ENCODE measurements at regions not wholly inside any gene's neighbourhood (a gene's known extent, or its start where the extent isn't known, plus 50 kb on each side); places are given as distances from the start of the nearest gene placed in this dataset. TPM values are rescaled to one million over a fixed set of nuclear protein-coding genes. Genes with fewer than 3 reads are reported as not detected.

- H2AFZ ChIP-seq = no peak overlapping the region
- H3K4me3 ChIP-seq = no peak overlapping the region
- no peaks in the 10 kb centered on the region for H4K20me1 ChIP-seq (ENCODE audit: insufficient read depth)
- no peaks in the 10 kb centered on the region for H3K27me3 ChIP-seq (replicated peaks; ENCODE audit: insufficient read depth)
- H3F3A ChIP-seq (ENCODE audit: insufficient read depth) = no peaks in the 10 kb centered on the region
- no peaks in the 10 kb centered on the region for H3K9me3 ChIP-seq (ENCODE audit: low read depth)
- H3K4me2 ChIP-seq (ENCODE audit: unreplicated experiment) = no peak overlapping the region
- TF ChIP-seq EZH2 (IDR thresholded peaks at IDR 0.05; ENCODE audit: insufficient read depth, poor library complexity, severe bottlenecking) (no peak), EZH2phosphoT487 (IDR thresholded peaks at IDR 0.05; ENCODE audit: insufficient read depth, low read depth) (no peak)
- H3K9ac ChIP-seq = no peak overlapping the region
- no peak for DNase-seq
- in situ Hi-C loops (cut with MboI) = no loop called here
- H3K79me2 ChIP-seq (ENCODE audit: insufficient read depth) = no peaks in the 10 kb centered on the region
- H3K4me1 ChIP-seq (ENCODE audit: insufficient read depth) = no peaks in the 10 kb centered on the region
- WGBS, 2 experiments (ENCODE audit: low coverage in 1 of 2, low lambda C conversion rate in 2 of 2, missing lambda C conversion rate in 2 of 2) = 26 to 32% methylated on average over 7 of the region's 7 CpGs
- H3K36me3 ChIP-seq (ENCODE audit: low read depth) = no peaks in the 10 kb centered on the region
- H3K27ac ChIP-seq = no peak overlapping the region
- no peaks in the 10 kb centered on the region for H3K9me2 ChIP-seq (ENCODE audit: insufficient read depth)
Measured at GRCh38 chr1:232751393-232752140, 53.6 kb upstream of the MAP10 start.

- Histone ChIP-seq H3K79me2 (ENCODE audit: insufficient read depth) (no peaks in the 10 kb centered on the region), H3K4me1 (ENCODE audit: insufficient read depth) (no peaks in the 10 kb centered on the region), H3K4me2 (ENCODE audit: unreplicated experiment) (no peak overlapping the region), H3K36me3 (ENCODE audit: low read depth) (no peaks in the 10 kb centered on the region), H3K27me3 (replicated peaks; ENCODE audit: insufficient read depth) (no peaks in the 10 kb centered on the region), H3K9me3 (ENCODE audit: low read depth) (no peaks in the 10 kb centered on the region), H3K9me2 (ENCODE audit: insufficient read depth) (no peaks in the 10 kb centered on the region), H2AFZ (no peak overlapping the region), H4K20me1 (ENCODE audit: insufficient read depth) (no peaks in the 10 kb centered on the region), H3F3A (ENCODE audit: insufficient read depth) (no peaks in the 10 kb centered on the region), H3K4me3 (no peak overlapping the region), H3K27ac (no peak overlapping the region), H3K9ac (no peak overlapping the region)
- DNase-seq = no peak
- WGBS, 2 experiments (ENCODE audit: low coverage in 1 of 2, low lambda C conversion rate in 2 of 2, missing lambda C conversion rate in 2 of 2) = 87 to 89% methylated on average over 1 of the region's 1 CpG
- TF ChIP-seq EZH2phosphoT487 (IDR thresholded peaks at IDR 0.05; ENCODE audit: insufficient read depth, low read depth) (no peak), EZH2 (IDR thresholded peaks at IDR 0.05; ENCODE audit: insufficient read depth, poor library complexity, severe bottlenecking) (no peak)
- in situ Hi-C loops (cut with MboI) = no loop called here
Measured at GRCh38 chr1:232752365-232752764, 52.9 kb upstream of the MAP10 start.

GRCh38 chr1:232754930-232755329 lies 50.3 kb upstream of the MAP10 start:
- peak; percentile 23 for DNase-seq
- H3K79me2 ChIP-seq (ENCODE audit: insufficient read depth) = no peaks in the 10 kb centered on the region
- H3K9me2 ChIP-seq (ENCODE audit: insufficient read depth) = no peaks in the 10 kb centered on the region
- H3K4me2 ChIP-seq (ENCODE audit: unreplicated experiment) = no peak overlapping the region
- no peaks in the 10 kb centered on the region for H3K36me3 ChIP-seq (ENCODE audit: low read depth)
- TF ChIP-seq EZH2 (IDR thresholded peaks at IDR 0.05; ENCODE audit: insufficient read depth, poor library complexity, severe bottlenecking) (no peak), EZH2phosphoT487 (IDR thresholded peaks at IDR 0.05; ENCODE audit: insufficient read depth, low read depth) (no peak)
- no peak overlapping the region for H2AFZ ChIP-seq
- no peak overlapping the region for H3K27ac ChIP-seq
- no peaks in the 10 kb centered on the region for H4K20me1 ChIP-seq (ENCODE audit: insufficient read depth)
- no peaks in the 10 kb centered on the region for H3K9me3 ChIP-seq (ENCODE audit: low read depth)
- in situ Hi-C loops (cut with MboI) = no loop called here
- 44 to 51% methylated on average over 1 of the region's 1 CpG for WGBS, 2 experiments (ENCODE audit: low coverage in 1 of 2, low lambda C conversion rate in 2 of 2, missing lambda C conversion rate in 2 of 2)
- no peaks in the 10 kb centered on the region for H3K27me3 ChIP-seq (replicated peaks; ENCODE audit: insufficient read depth)
- H3K9ac ChIP-seq = no peak overlapping the region
- H3K4me1 ChIP-seq (ENCODE audit: insufficient read depth) = no peaks in the 10 kb centered on the region
- no peak overlapping the region for H3K4me3 ChIP-seq
- no peaks in the 10 kb centered on the region for H3F3A ChIP-seq (ENCODE audit: insufficient read depth)

Small RNA genes lying in the stretch of these regions (small RNA-seq; reads per million reads assigned to genes)
- not detected for gene RNU6-1211P (ENCODE audit: low read depth, low replicate concordance)
